ENCODE measurements at regions not wholly inside any gene's neighbourhood (a gene's known extent, or its start where the extent isn't known, plus 50 kb on each side); places are given as distances from the start of the nearest gene placed in this dataset.

DNA sequence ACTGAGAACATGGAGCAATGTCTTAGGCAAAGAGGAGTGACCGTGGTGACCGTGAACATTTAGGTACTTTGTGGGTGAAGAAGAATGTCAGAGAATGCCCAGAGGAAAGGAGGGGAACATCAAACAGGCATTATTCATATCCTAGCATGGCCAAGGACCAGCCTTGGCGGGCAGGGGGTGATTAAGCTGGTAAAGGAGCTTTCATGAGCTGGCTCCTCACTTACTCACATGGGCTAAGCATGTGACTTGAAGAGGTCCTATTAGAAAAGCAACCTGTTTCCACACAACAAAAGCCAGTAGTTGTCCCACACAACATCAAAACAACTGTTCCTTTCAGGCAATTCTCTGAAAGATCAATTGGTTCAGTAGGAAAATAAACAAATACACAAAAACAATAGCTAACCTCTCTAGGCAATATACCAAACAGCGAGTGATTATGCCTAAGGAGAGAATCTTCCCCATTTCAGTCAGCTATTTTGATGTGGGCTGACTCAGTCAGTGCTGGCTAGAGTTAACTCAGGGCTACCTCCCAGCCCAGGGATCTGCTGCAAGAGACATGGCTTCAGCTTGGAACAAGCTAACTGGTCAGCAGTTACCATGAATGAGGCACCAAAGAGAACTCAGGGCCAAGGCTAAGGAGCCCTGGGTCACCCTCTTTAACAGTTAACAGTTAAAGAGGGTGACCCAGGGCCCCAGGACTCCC is 283.5 kb downstream of the ARHGAP12 start:
- DNase-seq (ENCODE audit: low read depth in 1 of 2, low spot score in 1 of 2): no peak
- in situ Hi-C loops (cut with HindIII; ENCODE audit: low pct_unique_long_range_greater_than_20kb, low sequenced_read_pairs): no loop called here
- no peak for TF ChIP-seq JUND (IDR thresholded peaks at IDR 0.05; ENCODE audit: low read depth)

DNA sequence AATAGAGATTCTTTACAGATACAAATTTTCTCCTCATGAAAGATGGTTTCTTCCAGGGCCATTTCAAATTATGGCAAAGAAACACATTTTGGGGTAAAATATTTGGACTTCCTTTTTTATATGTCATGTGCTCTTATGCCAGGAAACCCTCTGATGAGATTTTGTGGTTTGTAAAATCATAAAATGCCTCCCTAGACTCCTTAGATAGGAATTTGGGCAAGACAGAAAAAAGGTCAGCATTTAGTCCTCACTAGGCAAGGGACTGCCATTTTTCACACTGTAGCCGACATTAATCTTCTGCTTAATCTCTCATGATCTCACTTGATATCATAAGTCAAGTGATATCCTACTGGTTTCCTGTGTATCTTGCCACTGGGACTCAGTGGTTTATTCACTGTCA is 286.4 kb downstream of the ARHGAP12 start:
- no peak for TF ChIP-seq JUND (IDR thresholded peaks at IDR 0.05; ENCODE audit: low read depth)
- in situ Hi-C loops (cut with HindIII; ENCODE audit: low pct_unique_long_range_greater_than_20kb, low sequenced_read_pairs): no loop called here
- DNase-seq (ENCODE audit: low read depth in 1 of 2, low spot score in 1 of 2): no peak

DNA sequence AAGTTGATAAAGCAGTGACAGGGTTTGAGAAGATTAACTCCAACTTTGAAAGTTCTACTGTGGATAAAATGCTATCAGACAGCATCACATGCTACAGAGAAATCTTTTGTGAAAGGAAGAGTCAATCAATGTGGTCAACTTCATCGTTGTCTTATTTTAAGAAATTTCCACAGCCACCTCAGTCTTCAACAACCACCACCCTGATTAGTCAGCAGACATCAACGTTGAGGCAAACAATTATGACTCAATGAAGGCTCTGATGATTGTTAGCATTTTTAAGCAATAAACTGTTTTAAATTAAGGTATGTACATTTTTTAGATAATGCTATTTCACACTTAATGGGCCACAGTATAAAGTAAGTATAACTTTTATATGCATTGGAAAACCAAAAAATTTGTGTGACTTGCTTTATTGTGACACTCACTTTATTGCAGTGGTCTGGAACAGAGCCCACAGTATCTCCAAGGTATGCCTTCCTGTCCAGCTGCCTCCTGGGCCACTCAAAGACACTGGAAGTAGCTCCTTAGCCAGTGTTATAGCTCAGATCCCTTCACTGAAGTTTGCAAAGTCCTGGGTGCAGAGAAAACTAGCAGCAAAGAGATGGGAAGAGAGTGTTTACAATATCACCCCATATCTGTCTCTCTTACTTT is 293.1 kb downstream of the ARHGAP12 start:
- no peak for DNase-seq (ENCODE audit: low read depth in 1 of 2, low spot score in 1 of 2)
- in situ Hi-C loops (cut with HindIII; ENCODE audit: low pct_unique_long_range_greater_than_20kb, low sequenced_read_pairs): no loop called here
- no peak for TF ChIP-seq JUND (IDR thresholded peaks at IDR 0.05; ENCODE audit: low read depth)

DNA sequence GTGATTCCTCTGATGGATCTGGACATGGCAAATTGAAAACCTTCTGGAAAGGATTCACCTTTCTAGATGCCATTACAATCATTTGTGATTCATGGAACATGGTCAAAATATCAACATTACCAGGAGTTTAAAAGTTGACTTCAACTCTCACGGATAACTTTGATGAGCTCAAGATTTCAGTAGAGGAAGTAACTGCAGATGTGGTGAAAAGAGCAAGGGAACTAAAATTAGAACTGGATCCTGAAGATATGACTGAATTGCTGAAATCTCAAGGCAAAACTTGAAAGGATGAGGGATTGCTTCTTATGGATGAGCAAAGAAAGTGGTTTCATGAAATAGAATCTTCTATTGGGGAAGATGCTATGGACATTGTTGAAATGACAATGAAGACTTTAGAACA is 293.6 kb downstream of the ARHGAP12 start:
- TF ChIP-seq JUND (IDR thresholded peaks at IDR 0.05; ENCODE audit: low read depth): no peak
- no peak for DNase-seq (ENCODE audit: low read depth in 1 of 2, low spot score in 1 of 2)
- in situ Hi-C loops (cut with HindIII; ENCODE audit: low pct_unique_long_range_greater_than_20kb, low sequenced_read_pairs): no loop called here

DNA sequence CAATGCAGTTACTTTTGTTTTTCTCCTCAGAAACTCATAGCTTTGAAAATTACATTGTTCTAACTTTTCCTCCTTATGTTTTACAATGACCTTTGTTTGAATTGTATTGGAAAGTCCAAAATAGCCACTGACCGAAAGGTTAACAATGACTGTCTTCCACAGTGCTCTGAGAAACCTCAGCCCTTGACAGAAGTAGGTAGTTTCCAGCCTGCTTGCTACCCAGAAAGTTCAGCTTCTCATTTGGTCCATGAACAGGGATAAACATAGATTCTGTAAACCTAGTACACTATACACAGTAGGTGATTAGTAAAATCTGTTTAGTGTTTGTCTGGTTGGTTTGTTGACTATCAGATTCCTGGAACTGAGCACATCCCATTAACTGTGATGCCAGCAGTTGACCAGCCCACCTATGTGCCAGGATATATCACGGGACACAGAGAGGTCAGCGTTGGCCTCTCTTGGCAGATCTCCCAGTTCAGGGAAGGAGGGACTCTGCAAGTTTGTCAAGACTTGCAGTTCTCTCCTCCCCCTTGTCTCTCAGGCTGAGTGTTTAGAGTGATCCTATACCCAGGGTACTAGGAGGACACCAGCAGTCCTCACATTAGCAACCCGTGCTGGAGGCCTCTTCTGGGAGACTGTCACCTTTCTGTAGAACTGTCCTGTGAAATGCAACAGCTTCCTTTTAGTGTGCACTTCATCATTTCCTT is 297.6 kb downstream of the ARHGAP12 start:
- in situ Hi-C loops (cut with HindIII; ENCODE audit: low pct_unique_long_range_greater_than_20kb, low sequenced_read_pairs): no loop called here
- DNase-seq (ENCODE audit: low read depth in 1 of 2, low spot score in 1 of 2): no peak
- no peak for TF ChIP-seq JUND (IDR thresholded peaks at IDR 0.05; ENCODE audit: low read depth)

DNA sequence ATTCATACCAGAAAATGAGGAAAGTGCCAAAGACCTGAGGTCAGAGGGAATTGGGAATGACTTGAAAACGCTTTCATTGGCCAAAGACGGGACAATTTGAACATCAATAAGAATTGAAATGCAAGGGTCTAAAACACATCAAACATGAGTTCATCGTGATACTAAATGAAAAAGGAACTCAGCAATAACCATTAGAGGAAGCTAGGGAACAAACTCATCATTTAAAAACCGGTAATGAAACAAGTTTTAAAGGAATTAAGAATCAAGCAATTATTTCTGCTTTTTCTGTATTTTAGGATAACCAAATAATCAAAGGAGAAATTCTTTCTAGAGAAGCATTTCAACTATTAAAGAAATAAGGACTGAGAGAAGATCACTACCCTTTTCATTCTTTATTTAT is 303.1 kb downstream of the ARHGAP12 start:
- in situ Hi-C loops (cut with HindIII; ENCODE audit: low pct_unique_long_range_greater_than_20kb, low sequenced_read_pairs): no loop called here
- TF ChIP-seq JUND (IDR thresholded peaks at IDR 0.05; ENCODE audit: low read depth): no peak
- no peak for DNase-seq (ENCODE audit: low read depth in 1 of 2, low spot score in 1 of 2)

DNA sequence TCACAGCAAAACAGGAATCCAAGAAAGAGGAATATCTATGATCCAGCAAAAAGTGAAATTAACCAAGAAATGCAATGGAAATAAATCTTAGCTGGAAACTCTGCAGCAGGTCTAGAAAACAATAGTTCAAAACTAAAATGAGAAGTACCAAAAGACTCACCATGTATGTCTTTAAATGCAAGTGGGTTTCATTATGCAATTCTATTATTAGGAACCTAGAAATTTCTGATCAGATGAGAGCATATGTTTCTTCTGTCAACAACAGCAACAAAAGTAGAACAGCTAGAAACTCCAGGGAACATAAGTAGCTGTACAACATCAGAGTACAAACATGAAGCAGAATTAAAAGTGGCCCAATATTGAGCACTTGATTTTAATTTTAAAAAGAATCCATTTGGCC is 304.0 kb downstream of the ARHGAP12 start:
- TF ChIP-seq JUND (IDR thresholded peaks at IDR 0.05; ENCODE audit: low read depth): no peak
- no peak for DNase-seq (ENCODE audit: low read depth in 1 of 2, low spot score in 1 of 2)
- in situ Hi-C loops (cut with HindIII; ENCODE audit: low pct_unique_long_range_greater_than_20kb, low sequenced_read_pairs): no loop called here

DNA sequence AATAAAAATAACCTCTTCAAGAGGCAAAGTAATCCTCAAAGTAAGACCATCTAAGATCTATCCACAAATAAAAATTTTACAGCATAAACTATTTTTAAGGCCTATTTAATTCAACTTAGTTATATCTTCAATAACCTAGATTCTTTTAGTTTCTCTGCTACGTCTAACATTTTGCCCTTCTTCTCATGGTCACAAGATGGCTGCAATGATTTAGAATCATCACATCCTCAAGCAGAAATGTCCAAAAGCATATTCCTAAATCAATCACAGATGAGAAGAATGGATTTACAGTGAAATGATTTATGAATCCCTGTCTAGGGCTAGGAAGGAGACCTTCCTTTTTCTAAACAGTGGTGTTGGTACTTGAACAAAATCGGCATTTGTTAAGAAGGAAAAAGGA is 304.7 kb downstream of the ARHGAP12 start:
- in situ Hi-C loops (cut with HindIII; ENCODE audit: low pct_unique_long_range_greater_than_20kb, low sequenced_read_pairs): no loop called here
- DNase-seq (ENCODE audit: low read depth in 1 of 2, low spot score in 1 of 2): no peak
- TF ChIP-seq JUND (IDR thresholded peaks at IDR 0.05; ENCODE audit: low read depth): no peak

DNA sequence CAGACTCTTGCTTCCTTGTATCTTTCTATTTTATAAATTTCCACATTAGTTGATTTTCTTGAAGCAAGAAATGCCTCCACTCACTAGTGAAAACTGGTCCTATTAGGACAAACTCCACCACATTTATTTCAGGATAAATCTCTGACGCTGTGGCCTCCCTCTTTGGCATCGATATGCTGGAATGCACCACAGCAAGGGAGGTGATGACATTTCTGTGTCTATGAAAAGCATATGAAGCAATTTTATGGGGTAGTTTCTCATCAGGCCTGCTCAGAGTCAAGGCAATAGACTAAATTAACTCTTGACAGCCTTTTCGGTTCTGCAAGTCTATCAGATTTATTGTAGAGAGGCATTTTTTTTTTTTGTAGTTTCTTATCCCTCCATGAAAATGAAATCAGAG is 304.4 kb downstream of the ZEB1 start:
- DNase-seq (ENCODE audit: low read depth in 1 of 2, low spot score in 1 of 2): no peak
- no peak for TF ChIP-seq JUND (IDR thresholded peaks at IDR 0.05; ENCODE audit: low read depth)
- in situ Hi-C loops (cut with HindIII; ENCODE audit: low pct_unique_long_range_greater_than_20kb, low sequenced_read_pairs): no loop called here

DNA sequence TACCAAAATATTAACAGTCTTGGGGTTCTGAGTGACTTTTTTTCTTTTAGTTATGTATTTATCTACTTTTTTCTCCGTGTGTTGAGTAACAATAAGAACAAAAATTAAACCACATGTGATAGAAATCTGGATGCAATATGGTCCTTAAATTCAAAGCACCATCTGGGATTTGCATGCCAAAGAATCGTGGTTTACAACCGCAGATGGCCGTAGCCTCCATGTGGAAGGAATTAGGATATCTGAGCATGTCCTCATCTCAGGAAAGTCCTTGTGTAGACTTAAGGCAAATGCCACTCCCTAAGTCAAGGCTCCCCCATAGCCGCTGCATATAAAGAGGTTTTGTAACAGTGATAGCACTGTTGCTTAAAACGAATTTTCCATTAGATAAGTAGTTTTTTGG is 304.0 kb downstream of the ZEB1 start:
- in situ Hi-C loops (cut with HindIII; ENCODE audit: low pct_unique_long_range_greater_than_20kb, low sequenced_read_pairs): no loop called here
- no peak for DNase-seq (ENCODE audit: low read depth in 1 of 2, low spot score in 1 of 2)
- no peak for TF ChIP-seq JUND (IDR thresholded peaks at IDR 0.05; ENCODE audit: low read depth)

DNA sequence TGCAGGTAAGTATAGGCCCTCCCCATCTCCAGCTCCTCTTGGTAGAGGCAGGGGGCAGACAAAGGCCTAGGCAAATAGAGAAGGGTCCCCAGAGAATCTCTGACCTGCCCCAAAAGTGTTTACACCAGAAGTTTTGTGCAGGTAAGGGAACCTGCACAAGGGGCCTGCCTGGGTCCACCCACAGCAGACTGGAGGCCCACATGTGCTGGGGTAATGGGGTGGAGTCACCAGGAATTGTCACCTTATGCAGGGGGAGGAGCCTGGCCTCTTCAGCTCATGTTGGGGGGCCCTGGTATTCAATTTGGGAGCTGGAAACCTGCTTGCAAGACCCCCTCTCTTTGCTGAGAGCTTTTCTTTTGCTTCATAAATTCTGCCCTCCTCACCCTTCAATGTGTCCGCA is 302.7 kb downstream of the ZEB1 start:
- DNase-seq (ENCODE audit: low read depth in 1 of 2, low spot score in 1 of 2): no peak
- in situ Hi-C loops (cut with HindIII; ENCODE audit: low pct_unique_long_range_greater_than_20kb, low sequenced_read_pairs): no loop called here

DNA sequence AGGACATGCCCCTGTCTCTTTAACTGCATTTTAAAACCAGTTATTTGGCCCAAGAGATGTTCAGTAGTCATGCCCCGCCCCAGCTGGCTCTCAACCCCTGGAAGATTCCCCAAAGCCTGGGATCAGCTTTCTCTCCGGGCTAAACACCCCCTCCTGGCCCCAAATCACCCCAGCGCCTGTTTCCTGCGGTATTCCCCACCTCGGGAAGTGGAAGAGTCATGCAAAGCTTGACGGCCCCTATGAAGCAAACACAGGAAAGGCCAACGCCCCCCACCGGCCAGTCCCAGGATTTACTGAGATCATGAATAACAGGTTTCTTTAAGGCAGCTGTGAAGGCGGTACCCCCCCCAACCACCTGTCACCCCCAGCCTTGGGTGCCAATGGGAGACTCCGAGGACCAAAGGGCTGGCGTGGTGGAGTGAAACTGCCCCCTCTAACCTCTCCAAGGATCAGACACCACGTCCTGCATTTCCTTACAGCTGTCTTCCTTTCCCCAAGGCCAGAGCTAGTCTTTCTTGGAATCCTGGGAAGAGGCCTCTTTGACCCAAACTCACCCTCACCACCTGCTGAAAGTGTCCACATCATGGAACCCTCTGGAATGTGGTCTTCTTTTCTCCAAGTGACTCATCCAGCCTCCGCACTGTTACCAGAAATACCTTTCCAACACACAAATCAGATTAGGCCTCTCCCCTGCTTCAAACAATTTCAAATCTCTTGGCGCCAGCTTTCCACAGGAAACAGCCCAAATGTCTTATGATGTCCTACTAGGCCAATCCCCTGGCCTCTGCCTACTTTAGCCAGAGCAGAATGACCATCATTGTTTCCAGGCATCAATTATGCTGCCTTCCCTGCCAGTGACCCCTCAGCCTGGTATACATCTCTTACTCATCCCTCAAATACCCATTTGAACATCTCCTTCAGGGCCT is 301.5 kb downstream of the ZEB1 start:
- TF ChIP-seq JUND (IDR thresholded peaks at IDR 0.05; ENCODE audit: low read depth): no peak
- in situ Hi-C loops (cut with HindIII; ENCODE audit: low pct_unique_long_range_greater_than_20kb, low sequenced_read_pairs): no loop called here
- DNase-seq (ENCODE audit: low read depth in 1 of 2, low spot score in 1 of 2): no peak

More for the DNA sequence above, 302.7 kb downstream of the ZEB1 start:
- TF ChIP-seq JUND (IDR thresholded peaks at IDR 0.05; ENCODE audit: low read depth): no peak
